ENCODE measurements at regions not wholly inside any gene's neighbourhood (a gene's known extent, or its start where the extent isn't known, plus 50 kb on each side); places are given as distances from the start of the nearest gene placed in this dataset.
"Not testable (repeated sequence)": the region's sequence is repeated elsewhere in the genome, so short reads cannot be mapped to it uniquely, and the experiment has no call there.

GRCh38 chr15:19972582-19972981 lies 569.0 kb downstream of the GOLGA6L6 start:
- not testable (repeated sequence) for TF ChIP-seq CTCF, POLR2AphosphoS5, EP300 (IDR thresholded peaks at IDR 0.05)
